Activated CD4-positive, CD25-positive, alpha-beta regulatory T cell treated with anti-CD3 and anti-CD28 coated beads, Interleukin-2, amount 50 U/mL, for 24 hours (primary cell): ENCODE measurements at regions not wholly inside any gene's neighbourhood (a gene's known extent, or its start where the extent isn't known, plus 50 kb on each side); places are given as distances from the start of the nearest gene placed in this dataset.
"Not testable (repeated sequence)": the region's sequence is repeated elsewhere in the genome, so short reads cannot be mapped to it uniquely, and the experiment has no call there.

Experiments
- ATAC-seq, 2 donors: fragments of 150-1000 bp; cut with Tn5 transposase; one replicate each; pipeline ENCODE4 v1.10.0; 2021; ENCODE audit warnings: mild to moderate bottlenecking in 1 of 2, moderate library complexity in 1 of 2

GRCh38 chr6:156437121-156437879 is 339.9 kb upstream of the ARID1B start:
- no peak for ATAC-seq

- ATAC-seq = no peak
Measured at GRCh38 chr6:156434795-156435190, 342.4 kb upstream of the ARID1B start.

- ATAC-seq = no peak
Measured at GRCh38 chr6:156434049-156434794, 343.0 kb upstream of the ARID1B start.

DNA sequence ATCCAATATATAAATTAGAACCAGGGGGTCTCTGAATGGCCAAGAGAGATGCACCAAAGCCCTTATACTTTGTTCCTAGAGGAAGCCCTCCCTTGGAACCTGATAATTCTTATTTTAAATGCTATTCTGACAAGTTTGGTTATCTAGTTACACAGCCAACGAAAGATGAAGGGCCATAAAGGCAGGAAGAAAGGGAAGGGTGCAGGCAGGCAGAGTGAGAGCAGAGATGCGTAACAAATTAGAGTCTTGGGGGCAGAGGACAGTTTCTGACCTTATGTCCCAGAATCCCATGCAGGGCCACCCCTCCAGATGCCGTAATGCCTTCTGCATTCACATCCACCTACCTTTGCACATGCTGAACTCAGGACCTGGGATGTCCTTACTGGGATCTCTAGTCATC is 344.6 kb upstream of the ARID1B start:
- ATAC-seq = no peak

DNA sequence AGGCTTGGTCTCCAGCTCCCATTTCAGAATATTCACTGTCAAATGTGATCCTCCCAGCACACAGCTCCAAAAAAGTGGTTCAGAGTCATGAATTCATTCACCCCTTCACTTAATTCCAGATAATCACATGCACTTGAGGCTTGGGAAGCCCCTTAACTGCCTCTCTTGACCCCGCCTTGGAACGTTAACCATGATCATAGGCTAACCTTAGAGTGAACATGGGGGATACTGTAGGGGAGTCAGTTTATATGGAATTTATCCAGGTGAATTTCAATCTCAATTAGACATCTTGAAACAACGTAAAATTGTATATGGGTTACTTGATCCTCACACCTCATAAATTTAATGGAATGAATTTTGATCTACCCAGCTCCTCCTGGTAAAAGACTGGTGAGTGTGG is 346.8 kb upstream of the ARID1B start:
- ATAC-seq = no peak

DNA sequence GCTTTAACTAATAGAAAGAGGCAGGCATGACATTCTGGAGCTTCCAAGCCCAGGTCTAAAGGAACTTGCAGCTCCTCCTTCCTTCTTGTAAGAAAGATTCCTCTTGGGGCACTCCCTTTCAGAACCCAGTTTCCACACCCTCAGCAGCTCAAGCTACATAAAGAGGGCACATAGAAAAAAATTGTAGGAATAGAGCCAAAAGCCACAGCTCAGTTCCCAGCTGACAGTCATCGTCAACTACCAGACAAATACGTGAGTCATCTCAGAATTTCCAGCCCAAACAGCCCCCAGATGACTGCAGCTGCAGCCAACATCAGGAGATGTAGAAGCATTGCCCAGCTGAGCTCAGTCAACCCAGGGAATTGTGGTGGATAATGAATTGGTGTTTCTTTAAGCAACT is 349.8 kb upstream of the ARID1B start:
- peak in 1 of 2 donors; percentile 13 for ATAC-seq

DNA sequence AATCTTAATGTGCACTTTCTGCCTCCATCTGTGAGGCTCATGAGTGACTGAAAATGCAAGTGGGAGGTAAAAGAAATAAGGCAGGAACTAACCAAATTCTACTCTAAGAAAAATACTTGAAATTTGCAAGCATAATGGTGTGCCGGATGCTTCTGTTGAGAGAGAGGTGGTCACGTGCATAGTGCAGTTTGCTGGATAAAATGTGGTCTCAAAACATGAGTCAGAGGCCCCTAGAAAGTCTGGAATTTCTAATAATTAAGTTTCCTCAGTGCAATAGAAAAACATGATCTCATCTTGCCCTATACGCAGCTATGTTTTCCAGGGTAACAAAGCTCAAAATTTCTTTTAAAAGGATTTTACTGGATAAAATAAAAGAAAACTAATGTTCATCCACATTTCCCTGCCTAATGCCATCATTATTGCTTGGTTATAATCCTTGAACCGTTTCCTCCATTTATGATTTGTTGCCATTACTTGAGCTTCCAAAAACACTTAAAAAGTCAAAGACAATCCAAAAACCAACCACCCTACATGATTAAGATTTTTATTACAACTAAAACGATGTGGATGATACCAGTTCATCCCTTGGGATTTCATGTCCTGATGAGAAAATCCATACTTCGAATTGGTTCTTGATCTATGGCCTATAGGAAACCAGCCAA is 351.7 kb upstream of the ARID1B start:
- no peak for ATAC-seq

DNA sequence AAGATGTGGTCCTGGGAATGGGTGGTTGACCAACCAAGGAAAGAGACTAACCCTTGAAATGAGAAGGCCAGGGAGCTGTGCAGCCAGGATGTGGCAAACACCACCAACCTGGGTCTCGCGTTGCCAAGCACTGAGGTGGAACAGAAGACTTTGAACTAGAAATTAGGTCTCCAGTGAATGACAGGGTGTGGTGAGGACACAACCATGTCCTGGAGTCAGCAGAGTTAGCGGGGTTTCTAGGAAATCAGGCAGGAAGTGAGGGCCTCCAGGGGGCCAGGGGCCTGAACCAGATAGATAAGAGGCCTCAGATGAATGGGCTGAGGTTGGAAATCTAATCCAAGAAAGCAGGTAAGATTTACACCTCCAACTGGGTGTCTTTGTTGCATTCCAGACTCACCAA is 353.3 kb upstream of the ARID1B start:
- ATAC-seq = peak in 1 of 2 donors; percentile 33

GRCh38 chr6:156423075-156423474 is 354.1 kb upstream of the ARID1B start:
- ATAC-seq = peak in 1 of 2 donors; percentile 27

DNA sequence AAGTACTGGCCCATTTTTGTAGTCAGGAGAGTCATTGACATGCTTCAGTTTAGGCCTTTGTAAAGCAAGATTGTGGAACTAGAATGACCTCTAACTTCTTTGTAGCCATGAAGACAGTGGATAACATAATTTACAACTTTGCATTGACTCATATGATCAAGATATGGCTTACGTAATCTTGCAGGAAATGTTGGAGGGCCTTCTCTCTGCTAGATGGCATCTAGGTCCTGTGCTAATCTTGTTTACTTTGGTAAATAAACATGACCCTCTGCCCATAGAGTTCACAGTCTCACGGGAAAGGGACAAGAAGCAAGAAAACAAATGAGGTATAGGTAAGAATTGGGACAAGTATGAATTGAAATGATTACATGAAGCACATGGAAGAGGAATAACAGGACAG is 355.2 kb upstream of the ARID1B start:
- ATAC-seq = no peak

- not testable (repeated sequence) for ATAC-seq
Measured at GRCh38 chr6:156421301-156421700, 355.9 kb upstream of the ARID1B start.

DNA sequence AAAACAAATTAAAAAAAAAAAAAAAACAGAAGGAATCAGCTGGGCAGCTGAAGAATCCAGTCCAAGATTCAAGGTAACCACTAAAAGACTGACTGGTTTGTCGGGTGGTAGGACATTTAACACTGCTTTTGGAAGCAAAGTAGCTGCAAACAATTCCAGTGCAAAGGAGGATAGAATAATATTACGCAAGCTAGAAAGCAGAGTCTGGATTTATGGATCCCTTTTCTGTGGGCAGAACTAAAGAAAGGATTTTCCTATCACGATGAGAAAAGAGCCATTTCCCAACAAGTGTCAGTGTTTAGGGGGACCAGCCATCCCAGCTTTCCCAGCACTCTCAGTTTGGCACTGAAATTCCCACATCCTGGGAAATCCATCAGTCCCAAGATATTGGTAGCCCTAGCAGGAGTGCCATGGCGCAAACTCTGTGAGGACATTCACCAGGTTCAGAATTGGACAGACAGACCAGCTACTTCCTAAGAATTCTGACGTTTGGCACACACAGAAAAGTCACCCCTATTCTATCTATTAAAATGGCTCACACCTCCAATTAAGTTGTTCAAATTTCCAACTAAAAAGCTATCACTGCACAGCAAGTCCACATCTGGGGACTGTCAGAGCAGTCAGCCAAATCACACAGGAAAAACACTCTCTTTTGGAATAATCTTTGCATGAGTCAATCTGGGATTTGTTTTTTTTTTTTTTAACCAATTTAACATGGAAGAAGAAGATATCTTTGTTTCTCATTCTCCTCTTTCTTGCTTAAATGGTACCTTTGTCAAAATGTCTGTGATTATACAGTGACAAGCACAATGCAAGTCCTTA is 356.8 kb upstream of the ARID1B start:
- no peak for ATAC-seq

DNA sequence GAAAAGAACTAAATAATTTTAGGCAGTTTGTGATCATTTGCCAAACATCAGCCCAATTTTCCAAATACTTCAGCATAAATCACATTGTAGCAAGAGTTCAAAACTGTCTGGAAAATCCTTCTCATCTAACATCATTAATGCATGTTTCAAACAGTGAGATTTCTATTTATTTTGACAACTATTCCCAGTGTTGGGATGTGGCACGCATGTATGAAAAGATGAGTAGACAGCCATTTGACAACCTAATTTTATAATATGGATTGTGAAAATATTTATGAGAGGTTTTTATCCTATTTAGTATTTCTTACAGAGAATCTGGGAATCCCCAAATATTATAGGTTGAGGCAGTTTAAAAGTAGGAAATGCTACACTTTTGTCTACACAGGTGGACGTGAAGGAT is 357.6 kb upstream of the ARID1B start:
- ATAC-seq = no peak

- no peak for ATAC-seq
Measured at GRCh38 chr6:156418253-156418652, 358.9 kb upstream of the ARID1B start.

DNA sequence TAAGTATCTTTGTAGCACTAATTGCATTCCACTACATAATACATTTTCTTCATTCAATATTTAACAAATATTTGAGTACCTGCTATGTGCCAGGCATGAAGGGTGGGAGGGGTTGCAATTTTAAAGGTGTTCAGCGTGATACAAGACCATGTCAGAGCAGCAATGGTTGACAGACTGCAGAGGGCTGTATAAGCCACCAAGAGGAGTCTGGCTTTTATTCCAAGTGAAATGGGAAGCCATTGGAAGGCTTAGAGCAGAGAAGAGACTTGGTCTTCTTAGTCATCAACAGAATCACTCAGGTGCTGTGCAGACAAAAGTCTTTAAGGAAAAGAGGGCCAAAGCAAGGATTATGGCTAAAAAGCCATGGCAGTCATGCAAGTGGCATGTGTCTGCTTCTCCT is 360.8 kb upstream of the ARID1B start:
- no peak for ATAC-seq

- ATAC-seq = no peak
Measured at GRCh38 chr6:156413154-156413553, 364.0 kb upstream of the ARID1B start.

- ATAC-seq = no peak
Measured at GRCh38 chr6:156410649-156411048, 366.5 kb upstream of the ARID1B start.

DNA sequence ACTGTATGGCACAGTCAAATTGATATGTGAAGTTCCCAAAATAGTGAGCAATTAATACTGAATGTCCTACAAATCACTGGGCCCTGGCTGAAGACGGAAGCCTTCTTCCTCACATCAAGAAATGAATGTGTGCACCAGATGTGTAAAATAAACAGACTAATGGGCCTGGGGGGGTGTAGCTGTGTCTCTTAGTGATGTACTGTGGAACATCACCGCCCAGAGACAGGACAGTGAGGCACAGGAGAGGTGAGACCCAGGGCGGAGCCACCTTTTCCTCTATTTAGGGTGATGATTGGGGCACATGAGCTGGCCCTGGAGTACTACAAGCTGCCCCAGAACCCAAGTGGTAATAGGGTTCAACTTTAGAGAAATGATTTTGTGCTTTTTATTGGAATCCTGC is 368.5 kb upstream of the ARID1B start:
- no peak for ATAC-seq

DNA sequence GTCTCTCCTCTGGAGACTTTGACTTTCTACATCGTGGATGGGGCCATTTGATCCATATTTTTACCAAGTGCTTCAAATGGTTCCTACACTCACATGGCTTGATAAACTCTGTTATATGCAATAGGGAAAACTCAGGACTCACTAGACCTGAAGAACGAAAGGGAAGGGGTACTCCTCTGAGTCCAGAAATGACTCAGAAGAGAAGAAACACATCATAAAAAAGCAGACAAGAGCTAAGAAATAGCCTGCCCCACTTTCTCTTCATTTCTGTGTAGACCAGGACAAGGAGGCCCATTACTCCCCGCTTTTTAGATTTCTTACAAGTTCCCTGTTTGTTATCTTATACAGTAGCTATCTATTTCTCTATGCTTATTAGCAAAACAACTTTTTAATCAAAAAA is 369.8 kb upstream of the ARID1B start:
- ATAC-seq = no peak

GRCh38 chr6:156406688-156407087 is 370.5 kb upstream of the ARID1B start:
- ATAC-seq = no peak

DNA sequence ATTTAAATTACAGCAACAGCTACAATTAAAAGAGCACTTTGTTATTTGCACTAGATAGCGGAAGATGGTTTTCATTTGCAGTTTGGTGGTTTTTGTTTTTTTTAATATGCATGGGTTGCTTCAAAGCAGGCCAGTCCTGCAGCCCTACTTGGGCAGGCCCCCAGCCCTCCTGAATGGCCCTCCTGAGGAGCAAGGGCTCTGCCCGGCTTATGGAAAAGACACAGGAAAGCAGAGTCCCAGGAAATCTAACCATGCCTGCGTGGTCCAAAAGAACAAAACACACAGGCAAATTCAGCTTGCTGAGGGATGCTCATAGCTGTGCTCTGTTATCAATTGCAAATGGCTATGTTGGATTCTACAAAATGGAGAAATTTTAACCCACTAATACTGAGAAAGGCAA is 371.1 kb upstream of the ARID1B start:
- ATAC-seq = no peak

GRCh38 chr6:156402628-156403027 is 374.6 kb upstream of the ARID1B start:
- no peak for ATAC-seq

GRCh38 chr6:156402227-156402626 is 375.0 kb upstream of the ARID1B start:
- ATAC-seq = no peak
